DND-41 (cell line): ENCODE measurements at regions not wholly inside any gene's neighbourhood (a gene's known extent, or its start where the extent isn't known, plus 50 kb on each side); places are given as distances from the start of the nearest gene placed in this dataset.
"Not testable (repeated sequence)": the region's sequence is repeated elsewhere in the genome, so short reads cannot be mapped to it uniquely, and the experiment has no call there.

Source experiments
- ATAC-seq: fragments of 200-7000 bp; cut with Tn5 transposase; 3 replicates; pipeline ENCODE4 v1.9.1; 2021; ENCODE audit warnings: low read depth; ENCODE audit not compliant: insufficient read depth
- DNase-seq: peaks from one replicate; pipeline ENCODE4 v3.0.0-alpha.2; 2020
- H2AFZ ChIP-seq: 2 replicates; pipeline ENCODE4 v1.6.0; 2012; ENCODE audit warnings: low read depth, low read length
- H3K27ac ChIP-seq: 2 replicates; pipeline ENCODE4 v1.5.1; 2012; ENCODE audit warnings: low read length, inconsistent platforms
- H3K27me3 ChIP-seq: fragments of 200-600 bp; sonication (generic); 2 replicates; pipeline ENCODE4 v1.6.0; 2012; ENCODE audit warnings: low read length, mild to moderate bottlenecking, inconsistent platforms; ENCODE audit not compliant: insufficient read depth, poor library complexity
- H3K36me3 ChIP-seq: 2 replicates; pipeline ENCODE4 v1.5.1; 2012; ENCODE audit warnings: low read length, inconsistent platforms; ENCODE audit not compliant: insufficient read depth
- H3K4me1 ChIP-seq: 2 replicates; pipeline ENCODE4 v1.5.1; 2012; ENCODE audit warnings: mild to moderate bottlenecking, low read length; ENCODE audit not compliant: insufficient read depth
- H3K4me2 ChIP-seq: 2 replicates; pipeline ENCODE4 v1.6.0; 2012; ENCODE audit warnings: mild to moderate bottlenecking, moderate library complexity, low read length, inconsistent platforms; ENCODE audit not compliant: insufficient read depth
- H3K4me3 ChIP-seq, 2 experiments: fragments of 200-600 bp in 1 of 2; shearing (Covaris generic) in 1 of 2; 2 replicates each; pipeline ENCODE4 v1.5.1; 2012 to 2016; ENCODE audit warnings: inconsistent platforms in 2 of 2, low read length in 2 of 2, mild to moderate bottlenecking in 2 of 2, low read depth in 1 of 2, moderate library complexity in 1 of 2
- H3K79me2 ChIP-seq: 2 replicates; pipeline ENCODE4 v1.6.0; 2012; ENCODE audit warnings: low read length, inconsistent platforms; ENCODE audit not compliant: insufficient read depth
- H3K9ac ChIP-seq: 2 replicates; pipeline ENCODE4 v1.6.0; 2012; ENCODE audit warnings: low read depth, mild to moderate bottlenecking, inconsistent platforms, low read length, moderate library complexity
- H3K9me3 ChIP-seq: 2 replicates; pipeline ENCODE4 v1.5.1; 2012; ENCODE audit warnings: low read length, moderate library complexity, mild to moderate bottlenecking, inconsistent platforms; ENCODE audit not compliant: insufficient read depth, severe bottlenecking
- H4K20me1 ChIP-seq: 2 replicates; pipeline ENCODE4 v1.6.0; 2012; ENCODE audit warnings: low read length; ENCODE audit not compliant: insufficient read depth
- EZH2 ChIP-seq: IDR thresholded peaks from 3 replicates; pipeline ENCODE4 v1.6.1; 2012; ENCODE audit warnings: borderline replicate concordance, low read depth, mild to moderate bottlenecking, moderate library complexity, low read length, inconsistent platforms; ENCODE audit not compliant: severe bottlenecking
- TF ChIP-seq, protein P1 (sequence below): IDR thresholded peaks from 2 replicates; pipeline ENCODE4 v1.5.1; 2012; ENCODE audit warnings: borderline replicate concordance, low read length, moderate library complexity, mild to moderate bottlenecking; ENCODE audit not compliant: poor library complexity, severe bottlenecking; ENCODE audit errors: extremely low read depth

DNA sequence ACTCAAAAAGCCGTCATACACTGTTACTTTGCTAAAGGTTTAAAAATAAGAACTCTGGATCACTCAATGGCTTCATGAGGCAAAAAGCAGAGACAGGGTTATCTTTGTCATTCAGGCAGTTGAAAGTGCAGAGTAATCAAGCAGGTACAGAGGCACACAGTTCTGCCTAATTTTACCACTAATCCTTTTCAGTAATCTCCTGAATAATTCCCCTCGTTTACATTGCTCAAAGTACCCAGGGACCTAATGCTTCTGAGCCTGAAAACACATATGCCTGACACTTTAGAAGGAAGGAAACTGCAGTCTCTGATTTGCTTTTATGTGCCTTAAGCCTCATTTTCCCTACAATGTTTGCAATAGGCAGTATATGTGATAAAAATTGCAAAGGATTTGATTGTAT is 71.4 kb upstream of the TRAM1L1 start:
- Histone ChIP-seq H3K27me3 (no peaks in the 10 kb centered on the region), H3K27ac (no peak overlapping the region), H3K4me2 (no peak overlapping the region), H3K4me1 (no peaks in the 10 kb centered on the region), H3K36me3 (no peaks in the 10 kb centered on the region), H2AFZ (peak overlapping the region; percentile 8; the same call in 1 of the 2 replicates), H4K20me1 (no peaks in the 10 kb centered on the region), H3K9ac (no peak overlapping the region), H3K9me3 (peaks cover 2% of the 10 kb centered on the region), H3K4me3 (no peak overlapping the region), H3K79me2 (no peaks in the 10 kb centered on the region)
- no peak for ATAC-seq
- TF ChIP-seq, protein P1, sequence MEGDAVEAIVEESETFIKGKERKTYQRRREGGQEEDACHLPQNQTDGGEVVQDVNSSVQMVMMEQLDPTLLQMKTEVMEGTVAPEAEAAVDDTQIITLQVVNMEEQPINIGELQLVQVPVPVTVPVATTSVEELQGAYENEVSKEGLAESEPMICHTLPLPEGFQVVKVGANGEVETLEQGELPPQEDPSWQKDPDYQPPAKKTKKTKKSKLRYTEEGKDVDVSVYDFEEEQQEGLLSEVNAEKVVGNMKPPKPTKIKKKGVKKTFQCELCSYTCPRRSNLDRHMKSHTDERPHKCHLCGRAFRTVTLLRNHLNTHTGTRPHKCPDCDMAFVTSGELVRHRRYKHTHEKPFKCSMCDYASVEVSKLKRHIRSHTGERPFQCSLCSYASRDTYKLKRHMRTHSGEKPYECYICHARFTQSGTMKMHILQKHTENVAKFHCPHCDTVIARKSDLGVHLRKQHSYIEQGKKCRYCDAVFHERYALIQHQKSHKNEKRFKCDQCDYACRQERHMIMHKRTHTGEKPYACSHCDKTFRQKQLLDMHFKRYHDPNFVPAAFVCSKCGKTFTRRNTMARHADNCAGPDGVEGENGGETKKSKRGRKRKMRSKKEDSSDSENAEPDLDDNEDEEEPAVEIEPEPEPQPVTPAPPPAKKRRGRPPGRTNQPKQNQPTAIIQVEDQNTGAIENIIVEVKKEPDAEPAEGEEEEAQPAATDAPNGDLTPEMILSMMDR: no peak
- TF ChIP-seq EZH2: no peak
- no peak for DNase-seq

DNA sequence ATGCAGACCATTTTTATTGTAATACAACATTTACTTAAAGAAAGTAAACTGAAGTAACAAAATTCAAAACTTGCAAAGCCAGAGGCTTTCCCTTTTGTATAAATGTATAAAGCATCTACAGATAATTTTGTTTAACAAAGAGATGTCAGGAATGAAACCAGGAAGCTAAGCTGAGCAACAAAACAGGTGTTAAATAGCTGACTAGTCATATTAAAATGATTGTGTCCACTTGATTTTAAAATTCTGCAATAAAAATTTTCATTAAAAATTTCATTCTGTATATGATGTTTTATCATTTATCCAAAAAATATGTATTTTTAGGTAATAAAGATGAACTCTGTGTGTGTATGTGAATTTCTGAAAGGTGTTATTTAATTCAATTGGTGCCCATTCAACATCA is 72.0 kb upstream of the TRAM1L1 start:
- Histone ChIP-seq H3K9me3 (peaks cover 2% of the 10 kb centered on the region), H3K79me2 (no peaks in the 10 kb centered on the region), H3K27me3 (no peaks in the 10 kb centered on the region), H3K4me2 (no peak overlapping the region), H3K4me1 (no peaks in the 10 kb centered on the region), H3K27ac (no peak overlapping the region), H3K9ac (no peak overlapping the region), H4K20me1 (no peaks in the 10 kb centered on the region), H3K36me3 (no peaks in the 10 kb centered on the region), H3K4me3 (no peak overlapping the region), H2AFZ (no peak overlapping the region)
- TF ChIP-seq EZH2: no peak
- TF ChIP-seq, protein P1: no peak
- no peak for DNase-seq
- no peak for ATAC-seq

DNA sequence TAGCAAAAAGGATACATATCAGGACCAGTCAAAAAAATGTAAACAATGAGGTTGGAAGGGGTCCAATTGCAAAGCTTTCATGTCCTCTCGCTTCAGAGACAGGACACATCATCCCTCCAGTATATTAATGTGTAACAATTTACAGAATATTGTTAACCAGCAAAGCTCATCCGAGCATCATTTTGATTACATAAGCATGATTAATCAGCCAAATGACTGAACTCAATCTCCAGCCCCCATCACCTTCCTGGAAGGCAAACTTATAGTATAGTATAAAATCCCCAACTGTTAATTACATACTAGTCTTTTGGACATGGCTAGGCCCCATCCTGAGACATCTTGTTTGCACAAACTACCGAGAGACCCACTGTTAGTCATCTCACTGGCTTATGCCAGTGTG is 77.6 kb upstream of the TRAM1L1 start:
- Histone ChIP-seq H3K9ac (no peak overlapping the region), H3K36me3 (no peaks in the 10 kb centered on the region), H3K4me2 (no peak overlapping the region), H3K27me3 (no peaks in the 10 kb centered on the region), H2AFZ (no peak overlapping the region), H3K4me3 (no peak overlapping the region), H3K4me1 (no peaks in the 10 kb centered on the region), H3K79me2 (no peaks in the 10 kb centered on the region), H3K9me3 (no peaks in the 10 kb centered on the region), H3K27ac (no peak overlapping the region), H4K20me1 (no peaks in the 10 kb centered on the region)
- TF ChIP-seq, protein P1: no peak
- no peak for TF ChIP-seq EZH2
- DNase-seq: no peak
- ATAC-seq: no peak

- Histone ChIP-seq H3K79me2 (no peaks in the 10 kb centered on the region), H3K4me3 (no peak overlapping the region), H3K9ac (no peak overlapping the region), H3K4me1 (no peaks in the 10 kb centered on the region), H3K4me2 (no peak overlapping the region), H3K9me3 (no peaks in the 10 kb centered on the region), H3K36me3 (no peaks in the 10 kb centered on the region), H2AFZ (no peak overlapping the region), H3K27me3 (no peaks in the 10 kb centered on the region), H3K27ac (no peak overlapping the region), H4K20me1 (no peaks in the 10 kb centered on the region)
- ATAC-seq (no peak), DNase-seq (no peak)
- TF ChIP-seq, protein P1: no peak
- no peak for TF ChIP-seq EZH2
Measured at GRCh38 chr4:117164338-117164737, 79.0 kb upstream of the TRAM1L1 start.

DNA sequence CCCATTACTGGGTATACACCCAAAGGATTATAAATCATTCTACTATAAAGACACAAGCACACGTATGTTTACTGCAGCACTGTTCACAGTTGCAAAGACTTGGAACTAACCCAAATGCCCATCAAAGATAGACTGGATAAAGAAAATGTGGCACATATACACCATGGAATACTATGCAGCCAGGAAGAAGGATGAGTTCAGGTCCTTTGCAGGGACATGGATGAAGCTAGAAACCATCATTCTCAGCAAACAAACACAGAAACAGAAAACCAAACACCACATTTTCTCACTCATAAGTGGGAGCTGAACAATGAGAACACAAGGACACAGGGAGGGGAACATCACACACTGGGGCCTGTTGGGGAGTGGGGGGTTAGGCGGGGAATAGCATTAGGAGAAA is 90.0 kb upstream of the TRAM1L1 start:
- not testable (repeated sequence) for H3K4me1 ChIP-seq, H3K27me3 ChIP-seq, H3K79me2 ChIP-seq, DNase-seq, H3K4me2 ChIP-seq, H3K9me3 ChIP-seq, H3K9ac ChIP-seq, H3K4me3 ChIP-seq, H3K27ac ChIP-seq, H4K20me1 ChIP-seq, H3K36me3 ChIP-seq, H2AFZ ChIP-seq, ATAC-seq
